K562 (cell line): ENCODE measurements at regions not wholly inside any gene's neighbourhood (a gene's known extent, or its start where the extent isn't known, plus 50 kb on each side); places are given as distances from the start of the nearest gene placed in this dataset.

ENCODE experiments used
- ATF3 ChIP-seq, 2 experiments: fragments of 450-650 bp in 1 of 2; sonication (generic) in 1 of 2; formaldehyde crosslinking in 1 of 2; IDR thresholded peaks in 1 of 2; conservative IDR thresholded peaks in 1 of 2; 2 replicates each; pipeline versions ENCODE4 v1.6.1 to v1.8.1; 2016 to 2023; ENCODE audit warnings: mild to moderate bottlenecking in 2 of 2, moderate library complexity in 2 of 2, inconsistent platforms in 1 of 2, missing genetic modification reagents in 1 of 2
- CBX3 ChIP-seq, 2 experiments: IDR thresholded peaks; 1 replicate in 1 of 2; 2 replicates in 1 of 2; pipeline ENCODE4 v1.6.1; 2012; ENCODE audit warnings: inconsistent platforms in 2 of 2, low read length in 2 of 2, borderline replicate concordance in 1 of 2, control low read depth in 1 of 2
- CHD1 ChIP-seq: fragments of 200-600 bp; sonication (generic); IDR thresholded peaks from one replicate; pipeline ENCODE4 v1.6.1; 2012; ENCODE audit warnings: mild to moderate bottlenecking, moderate library complexity, low read length, inconsistent platforms
- L3MBTL2 ChIP-seq: fragments of 450-650 bp; IDR thresholded peaks from 2 replicates; pipeline ENCODE4 v1.6.1; 2016; ENCODE audit warnings: mild to moderate bottlenecking, moderate library complexity
- OTX1 ChIP-seq: fragments of 450-650 bp; formaldehyde crosslinking; IDR thresholded peaks from 2 replicates; pipeline ENCODE4 v1.4.0; 2022; ENCODE audit warnings: mild to moderate bottlenecking
- RBM17 ChIP-seq: fragments of 200-400 bp; formaldehyde crosslinking; IDR thresholded peaks from 2 replicates; pipeline ENCODE4 v1.6.1; 2017; ENCODE audit warnings: low read depth, mild to moderate bottlenecking, low read length, borderline replicate concordance
- SMARCE1 ChIP-seq: fragments of 450-650 bp; IDR thresholded peaks from 2 replicates; pipeline ENCODE4 v1.7.1; 2016; ENCODE audit warnings: mild to moderate bottlenecking
- SRF ChIP-seq, 2 experiments: fragments of 250-450, 450-650 bp in 1 of 2; sonication (Bioruptor Pico) in 1 of 2; sonication (generic) in 1 of 2; formaldehyde crosslinking; IDR thresholded peaks; 2 replicates each; pipeline versions ENCODE4 v1.5.0 to v1.5.1; 2020 to 2022; ENCODE audit warnings: mild to moderate bottlenecking in 1 of 2, missing genetic modification reagents in 1 of 2
- ZNF431 ChIP-seq: sonication (generic); formaldehyde crosslinking; IDR thresholded peaks from 2 replicates; pipeline ENCODE4 v1.8.0; 2022; ENCODE audit warnings: mild to moderate bottlenecking, missing genetic modification reagents
- ZNF764 ChIP-seq: fragments of 250-450 bp; sonication (Bioruptor Pico); IDR thresholded peaks from 2 replicates; pipeline ENCODE4 v1.4.0; 2020; ENCODE audit warnings: low read depth, mild to moderate bottlenecking, moderate library complexity
- TF ChIP-seq, protein P1 (sequence below), 3 experiments: IDR thresholded peaks in 2 of 3; conservative IDR thresholded peaks in 1 of 3; 2 replicates each; pipeline ENCODE4 v1.5.1; 2011 to 2012; ENCODE audit warnings: low read length in 3 of 3, mild to moderate bottlenecking in 3 of 3, control low read depth in 2 of 3, improper control_type of control experiment in 1 of 3, inconsistent platforms in 1 of 3, low read depth in 1 of 3, mixed read lengths in 1 of 3, moderate library complexity in 1 of 3; ENCODE audit not compliant: insufficient read depth in 2 of 3
- TF ChIP-seq, protein P2 (sequence below): sonication (generic); formaldehyde crosslinking; IDR thresholded peaks from 2 replicates; pipeline ENCODE4 v1.8.0; 2022; ENCODE audit warnings: mild to moderate bottlenecking, missing genetic modification reagents

GRCh38 chr4:110309675-110310074 lies 111.3 kb upstream of the ELOVL6 start:
- TF ChIP-seq L3MBTL2 (no peak), ATF3 (IDR thresholded peaks at IDR 0.05) (no peak), ATF3 (CRISPR knock-in tag; conservative IDR thresholded peaks at IDR 0.05) (no peak), CHD1 (no peak), SRF (CRISPR knock-in tag; IDR thresholded peaks at IDR 0.05) (no peak), OTX1 (CRISPR knock-in tag) (no peak), ZNF431 (CRISPR knock-in tag) (no peak), ZNF764 (CRISPR knock-in tag) (no peak), CBX3 (IDR thresholded peaks at IDR 0.05; ENCODE audit: borderline replicate concordance in 1 of 2, low read length in 2 of 2) (no peak), SMARCE1 (no peak), RBM17 (no peak)
- TF ChIP-seq, protein P1, sequence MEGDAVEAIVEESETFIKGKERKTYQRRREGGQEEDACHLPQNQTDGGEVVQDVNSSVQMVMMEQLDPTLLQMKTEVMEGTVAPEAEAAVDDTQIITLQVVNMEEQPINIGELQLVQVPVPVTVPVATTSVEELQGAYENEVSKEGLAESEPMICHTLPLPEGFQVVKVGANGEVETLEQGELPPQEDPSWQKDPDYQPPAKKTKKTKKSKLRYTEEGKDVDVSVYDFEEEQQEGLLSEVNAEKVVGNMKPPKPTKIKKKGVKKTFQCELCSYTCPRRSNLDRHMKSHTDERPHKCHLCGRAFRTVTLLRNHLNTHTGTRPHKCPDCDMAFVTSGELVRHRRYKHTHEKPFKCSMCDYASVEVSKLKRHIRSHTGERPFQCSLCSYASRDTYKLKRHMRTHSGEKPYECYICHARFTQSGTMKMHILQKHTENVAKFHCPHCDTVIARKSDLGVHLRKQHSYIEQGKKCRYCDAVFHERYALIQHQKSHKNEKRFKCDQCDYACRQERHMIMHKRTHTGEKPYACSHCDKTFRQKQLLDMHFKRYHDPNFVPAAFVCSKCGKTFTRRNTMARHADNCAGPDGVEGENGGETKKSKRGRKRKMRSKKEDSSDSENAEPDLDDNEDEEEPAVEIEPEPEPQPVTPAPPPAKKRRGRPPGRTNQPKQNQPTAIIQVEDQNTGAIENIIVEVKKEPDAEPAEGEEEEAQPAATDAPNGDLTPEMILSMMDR (IDR thresholded peaks at IDR 0.05 in 2 of 3, conservative IDR thresholded peaks at IDR 0.05 in 1 of 3; ENCODE audit: insufficient read depth in 2 of 3, low read depth in 1 of 3, low read length in 3 of 3), result no peak
- TF ChIP-seq, protein P2, sequence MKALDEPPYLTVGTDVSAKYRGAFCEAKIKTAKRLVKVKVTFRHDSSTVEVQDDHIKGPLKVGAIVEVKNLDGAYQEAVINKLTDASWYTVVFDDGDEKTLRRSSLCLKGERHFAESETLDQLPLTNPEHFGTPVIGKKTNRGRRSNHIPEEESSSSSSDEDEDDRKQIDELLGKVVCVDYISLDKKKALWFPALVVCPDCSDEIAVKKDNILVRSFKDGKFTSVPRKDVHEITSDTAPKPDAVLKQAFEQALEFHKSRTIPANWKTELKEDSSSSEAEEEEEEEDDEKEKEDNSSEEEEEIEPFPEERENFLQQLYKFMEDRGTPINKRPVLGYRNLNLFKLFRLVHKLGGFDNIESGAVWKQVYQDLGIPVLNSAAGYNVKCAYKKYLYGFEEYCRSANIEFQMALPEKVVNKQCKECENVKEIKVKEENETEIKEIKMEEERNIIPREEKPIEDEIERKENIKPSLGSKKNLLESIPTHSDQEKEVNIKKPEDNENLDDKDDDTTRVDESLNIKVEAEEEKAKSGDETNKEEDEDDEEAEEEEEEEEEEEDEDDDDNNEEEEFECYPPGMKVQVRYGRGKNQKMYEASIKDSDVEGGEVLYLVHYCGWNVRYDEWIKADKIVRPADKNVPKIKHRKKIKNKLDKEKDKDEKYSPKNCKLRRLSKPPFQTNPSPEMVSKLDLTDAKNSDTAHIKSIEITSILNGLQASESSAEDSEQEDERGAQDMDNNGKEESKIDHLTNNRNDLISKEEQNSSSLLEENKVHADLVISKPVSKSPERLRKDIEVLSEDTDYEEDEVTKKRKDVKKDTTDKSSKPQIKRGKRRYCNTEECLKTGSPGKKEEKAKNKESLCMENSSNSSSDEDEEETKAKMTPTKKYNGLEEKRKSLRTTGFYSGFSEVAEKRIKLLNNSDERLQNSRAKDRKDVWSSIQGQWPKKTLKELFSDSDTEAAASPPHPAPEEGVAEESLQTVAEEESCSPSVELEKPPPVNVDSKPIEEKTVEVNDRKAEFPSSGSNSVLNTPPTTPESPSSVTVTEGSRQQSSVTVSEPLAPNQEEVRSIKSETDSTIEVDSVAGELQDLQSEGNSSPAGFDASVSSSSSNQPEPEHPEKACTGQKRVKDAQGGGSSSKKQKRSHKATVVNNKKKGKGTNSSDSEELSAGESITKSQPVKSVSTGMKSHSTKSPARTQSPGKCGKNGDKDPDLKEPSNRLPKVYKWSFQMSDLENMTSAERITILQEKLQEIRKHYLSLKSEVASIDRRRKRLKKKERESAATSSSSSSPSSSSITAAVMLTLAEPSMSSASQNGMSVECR, result no peak
